ENCODE measurements at regions not wholly inside any gene's neighbourhood (a gene's known extent, or its start where the extent isn't known, plus 50 kb on each side); places are given as distances from the start of the nearest gene placed in this dataset.

- TF ChIP-seq MAX (IDR thresholded peaks at IDR 0.05) (no peak), TAF1 (IDR thresholded peaks at IDR 0.05; ENCODE audit: low read depth) (no peak), REST (IDR thresholded peaks at IDR 0.05; ENCODE audit: low read depth) (no peak), CREB1 (IDR thresholded peaks at IDR 0.05; ENCODE audit: low read depth) (no peak), TCF12 (IDR thresholded peaks at IDR 0.05; ENCODE audit: low read depth) (no peak)
Measured at GRCh38 chr3:27978440-27978839, 256.3 kb upstream of the EOMES start.

GRCh38 chr3:27985369-27986035, 255.9 kb upstream of the CMC1 start:
- TF ChIP-seq TCF12 (IDR thresholded peaks at IDR 0.05; ENCODE audit: low read depth) (no peak), TAF1 (IDR thresholded peaks at IDR 0.05; ENCODE audit: low read depth) (no peak), CEBPB (IDR thresholded peaks at IDR 0.05) (no peak), CREB1 (IDR thresholded peaks at IDR 0.05; ENCODE audit: low read depth) (no peak), EP300 (IDR thresholded peaks at IDR 0.05; ENCODE audit: borderline replicate concordance) (no peak), USF1 (IDR thresholded peaks at IDR 0.05) (no peak), ZBTB7A (IDR thresholded peaks at IDR 0.05; ENCODE audit: low read depth) (no peak), YY1 (IDR thresholded peaks at IDR 0.05; ENCODE audit: low read depth) (no peak), TEAD4 (IDR thresholded peaks at IDR 0.05) (no peak), REST (IDR thresholded peaks at IDR 0.05; ENCODE audit: low read depth) (no peak), EGR1 (IDR thresholded peaks at IDR 0.05) (no peak), MAX (IDR thresholded peaks at IDR 0.05) (no peak), FOXM1 (IDR thresholded peaks at IDR 0.05; ENCODE audit: borderline replicate concordance, low read depth) (no peak), NFIC (IDR thresholded peaks at IDR 0.05) (no peak), RAD21 (IDR thresholded peaks at IDR 0.05; ENCODE audit: low read depth) (no peak)

GRCh38 chr3:27986234-27986879, 255.1 kb upstream of the CMC1 start:
- TF ChIP-seq TAF1 (IDR thresholded peaks at IDR 0.05; ENCODE audit: low read depth) (no peak), MAX (IDR thresholded peaks at IDR 0.05) (no peak), FOXM1 (IDR thresholded peaks at IDR 0.05; ENCODE audit: borderline replicate concordance, low read depth) (no peak), NFIC (IDR thresholded peaks at IDR 0.05) (no peak), EGR1 (IDR thresholded peaks at IDR 0.05) (no peak), CEBPB (IDR thresholded peaks at IDR 0.05) (no peak), USF1 (IDR thresholded peaks at IDR 0.05) (no peak), EP300 (IDR thresholded peaks at IDR 0.05; ENCODE audit: borderline replicate concordance) (no peak), RAD21 (IDR thresholded peaks at IDR 0.05; ENCODE audit: low read depth) (no peak), TEAD4 (IDR thresholded peaks at IDR 0.05) (no peak), YY1 (IDR thresholded peaks at IDR 0.05; ENCODE audit: low read depth) (no peak), CREB1 (IDR thresholded peaks at IDR 0.05; ENCODE audit: low read depth) (no peak), ZBTB7A (IDR thresholded peaks at IDR 0.05; ENCODE audit: low read depth) (no peak), REST (IDR thresholded peaks at IDR 0.05; ENCODE audit: low read depth) (no peak), TCF12 (IDR thresholded peaks at IDR 0.05; ENCODE audit: low read depth) (no peak)

- no peak for TF ChIP-seq FOXM1 (IDR thresholded peaks at IDR 0.05; ENCODE audit: borderline replicate concordance, low read depth)
- no peak for TF ChIP-seq MAX (IDR thresholded peaks at IDR 0.05)
- TF ChIP-seq CEBPB (IDR thresholded peaks at IDR 0.05) = no peak
- TF ChIP-seq EGR1 (IDR thresholded peaks at IDR 0.05) = no peak
- no peak for TF ChIP-seq REST (IDR thresholded peaks at IDR 0.05; ENCODE audit: low read depth)
- TF ChIP-seq YY1 (IDR thresholded peaks at IDR 0.05; ENCODE audit: low read depth) = no peak
- no peak for TF ChIP-seq TCF12 (IDR thresholded peaks at IDR 0.05; ENCODE audit: low read depth)
- no peak for TF ChIP-seq CREB1 (IDR thresholded peaks at IDR 0.05; ENCODE audit: low read depth)
- no peak for TF ChIP-seq RAD21 (IDR thresholded peaks at IDR 0.05; ENCODE audit: low read depth)
- no peak for TF ChIP-seq USF1 (IDR thresholded peaks at IDR 0.05)
- no peak for TF ChIP-seq TEAD4 (IDR thresholded peaks at IDR 0.05)
- TF ChIP-seq ZBTB7A (IDR thresholded peaks at IDR 0.05; ENCODE audit: low read depth) = no peak
- TF ChIP-seq TAF1 (IDR thresholded peaks at IDR 0.05; ENCODE audit: low read depth) = no peak
- TF ChIP-seq NFIC (IDR thresholded peaks at IDR 0.05) = no peak
- no peak for TF ChIP-seq EP300 (IDR thresholded peaks at IDR 0.05; ENCODE audit: borderline replicate concordance)
Measured at GRCh38 chr3:27990324-27990723, 251.1 kb upstream of the CMC1 start.

Data from Ishikawa (cell line).